GM19468 (cell line): ENCODE measurements at regions not wholly inside any gene's neighbourhood (a gene's known extent, or its start where the extent isn't known, plus 50 kb on each side); places are given as distances from the start of the nearest gene placed in this dataset.

Source experiments
- ATAC-seq: cut with Tn5 transposase; IDR thresholded peaks from one replicate; pipeline ENCODE4 v1.9.1; 2021; ENCODE audit warnings: mild to moderate bottlenecking, moderate library complexity, moderate number of reproducible peaks; ENCODE audit not compliant: unreplicated experiment; ENCODE audit errors: extremely low read depth

- no peak for ATAC-seq
These were observed 142.3 kb upstream of the STT3B start for GRCh38 chr3:31390466-31390865.

GRCh38 chr3:31391150-31391549, 141.6 kb upstream of the STT3B start:
- no peak for ATAC-seq

- peak; percentile 43 for ATAC-seq
These were observed 140.2 kb upstream of the STT3B start for GRCh38 chr3:31392568-31392967.

- no peak for ATAC-seq
These were observed 133.5 kb upstream of the STT3B start for GRCh38 chr3:31399271-31399670.

GRCh38 chr3:31402117-31402516, 130.6 kb upstream of the STT3B start:
- ATAC-seq: no peak

- no peak for ATAC-seq
These were observed 129.5 kb upstream of the STT3B start for GRCh38 chr3:31403197-31403596.

- no peak for ATAC-seq
These were observed 127.9 kb upstream of the STT3B start for GRCh38 chr3:31404871-31405270.

GRCh38 chr3:31405515-31405914, 127.2 kb upstream of the STT3B start:
- no peak for ATAC-seq

GRCh38 chr3:31406896-31407295, 125.8 kb upstream of the STT3B start:
- no peak for ATAC-seq

GRCh38 chr3:31407665-31408064, 125.1 kb upstream of the STT3B start:
- ATAC-seq: no peak

- ATAC-seq: no peak
These were observed 124.0 kb upstream of the STT3B start for GRCh38 chr3:31408720-31409119.

- ATAC-seq: no peak
These were observed 123.3 kb upstream of the STT3B start for GRCh38 chr3:31409389-31409788.

- ATAC-seq: no peak
These were observed 122.9 kb upstream of the STT3B start for GRCh38 chr3:31409866-31410265.

- ATAC-seq: no peak
These were observed 122.3 kb upstream of the STT3B start for GRCh38 chr3:31410411-31410810.

- no peak for ATAC-seq
These were observed 119.9 kb upstream of the STT3B start for GRCh38 chr3:31412832-31413231.

GRCh38 chr3:31413515-31413914, 119.2 kb upstream of the STT3B start:
- ATAC-seq: no peak

- ATAC-seq: no peak
These were observed 115.7 kb upstream of the STT3B start for GRCh38 chr3:31416980-31417379.

- no peak for ATAC-seq
These were observed 115.2 kb upstream of the STT3B start for GRCh38 chr3:31417486-31417885.

GRCh38 chr3:31420311-31420710, 112.4 kb upstream of the STT3B start:
- no peak for ATAC-seq

GRCh38 chr3:31421314-31422048, 111.2 kb upstream of the STT3B start:
- no peak for ATAC-seq

- ATAC-seq: no peak
These were observed 110.5 kb upstream of the STT3B start for GRCh38 chr3:31422237-31422636.

- ATAC-seq: no peak
These were observed 109.2 kb upstream of the STT3B start for GRCh38 chr3:31423482-31423881.
